ENCODE measurements at regions not wholly inside any gene's neighbourhood (a gene's known extent, or its start where the extent isn't known, plus 50 kb on each side); places are given as distances from the start of the nearest gene placed in this dataset.

DNA sequence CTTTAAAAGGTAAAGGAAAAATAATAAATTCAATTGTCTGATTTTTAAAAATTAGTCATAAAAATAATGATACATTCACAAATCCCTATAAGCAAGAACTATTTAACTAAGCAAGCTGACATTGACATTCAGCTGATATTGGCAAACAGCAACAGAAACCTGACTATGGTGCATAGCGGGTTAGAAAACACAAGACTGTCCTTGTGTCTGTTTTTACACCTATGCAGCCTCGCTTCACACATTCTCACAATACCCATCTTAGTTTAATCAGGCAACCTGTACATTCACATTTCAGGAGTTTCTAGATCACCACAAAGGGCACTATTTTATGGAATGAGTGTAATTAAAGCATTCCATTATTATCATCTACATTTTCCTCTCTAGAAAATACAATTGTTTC is 737.1 kb downstream of the KCNA4 start:
- Histone ChIP-seq H3K4me3 (no peak overlapping the region), H3K4me1 (0 out of 2 replicates have a peak, but pooled peaks cover 2% of the 10 kb centered on the region), H3K27me3 (peaks cover 2% of the 10 kb centered on the region; the same call in 1 of the 2 replicates), H3K27ac (no peak overlapping the region), H3K36me3 (no peaks in the 10 kb centered on the region), H3K9me3 (replicated peaks) (no peaks in the 10 kb centered on the region)
- DNase-seq: no peak

DNA sequence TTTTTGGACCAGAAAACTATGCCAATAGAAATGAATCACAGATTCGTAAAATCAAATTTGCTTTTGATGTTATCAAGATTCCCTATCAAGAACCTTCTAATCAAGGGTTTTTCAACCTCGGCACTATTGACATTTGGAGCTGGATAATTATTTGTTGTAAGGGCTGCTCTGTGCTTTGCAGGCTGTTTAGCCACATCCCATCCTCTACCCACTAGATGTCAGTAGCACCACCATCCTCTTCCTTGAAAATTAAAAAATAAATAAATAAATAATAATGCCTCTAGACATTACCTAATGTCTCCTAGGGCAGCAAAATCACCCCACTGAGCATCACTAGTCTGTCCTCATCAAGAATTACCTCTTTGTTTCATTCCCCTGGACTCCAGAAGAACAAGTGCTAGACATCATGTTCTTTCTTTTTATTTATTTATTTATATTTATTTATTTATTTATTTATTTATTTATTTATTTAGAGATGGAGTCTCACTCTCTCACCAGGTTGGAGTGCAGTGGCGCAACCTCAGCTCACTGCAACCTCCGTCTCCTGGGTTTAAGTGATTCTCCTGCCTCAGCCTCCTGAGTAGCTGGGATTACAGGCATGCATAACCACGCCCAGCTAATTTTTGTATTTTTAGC is 744.7 kb downstream of the KCNA4 start:
- Histone ChIP-seq H3K27me3 (no peaks in the 10 kb centered on the region), H3K4me1 (peaks cover 3% of the 10 kb centered on the region; the same call in 1 of the 2 replicates), H3K36me3 (no peaks in the 10 kb centered on the region), H3K9me3 (replicated peaks) (no peaks in the 10 kb centered on the region), H3K27ac (no peak overlapping the region), H3K4me3 (no peak overlapping the region)
- DNase-seq: no peak

DNA sequence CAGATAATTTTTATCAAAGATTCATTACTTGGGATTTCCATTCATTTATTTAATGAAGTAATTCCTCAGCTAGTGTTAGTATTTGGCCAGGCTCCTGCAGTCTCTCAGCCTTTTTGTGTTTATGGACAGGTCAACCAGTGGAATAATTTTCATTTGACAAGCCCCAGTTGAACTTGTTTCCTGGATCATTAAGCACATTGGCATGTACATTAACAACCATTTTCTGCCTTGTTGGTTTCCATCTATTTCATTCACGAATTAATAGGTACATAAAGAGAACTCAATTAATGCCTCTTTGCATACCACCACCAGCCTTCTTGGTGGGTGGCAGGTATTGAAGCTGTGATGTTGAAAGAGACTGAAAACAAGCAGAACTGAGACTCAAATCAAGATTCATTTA is 745.2 kb downstream of the KCNA4 start:
- DNase-seq: no peak

DNA sequence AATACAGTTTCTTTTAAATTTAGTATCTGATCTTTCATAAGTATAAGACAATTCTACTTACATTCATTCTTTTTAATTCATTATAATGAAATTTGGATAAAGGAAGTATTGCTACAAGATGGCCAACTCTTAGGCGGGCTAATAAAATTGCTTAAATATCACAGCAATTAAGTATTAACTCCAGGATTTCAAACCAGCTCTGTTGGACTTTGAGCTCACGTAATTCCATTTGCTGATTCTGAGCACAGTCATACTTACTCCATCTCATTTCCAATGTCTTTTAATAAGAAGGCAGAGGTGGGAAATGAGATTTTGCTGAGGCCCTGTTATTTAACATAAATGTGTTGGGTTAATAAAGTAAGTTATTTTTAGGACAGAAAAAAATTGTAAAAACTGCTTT is 748.1 kb downstream of the KCNA4 start:
- Histone ChIP-seq H3K36me3 (no peaks in the 10 kb centered on the region), H3K27me3 (no peaks in the 10 kb centered on the region), H3K9me3 (replicated peaks) (no peaks in the 10 kb centered on the region), H3K4me3 (peak overlapping the region; percentile 41), H3K27ac (no peak overlapping the region), H3K4me1 (peaks cover 3% of the 10 kb centered on the region; the same call in 1 of the 2 replicates)
- DNase-seq: no peak

More for the DNA sequence above, 745.2 kb downstream of the KCNA4 start:
- Histone ChIP-seq H3K36me3 (no peaks in the 10 kb centered on the region), H3K27ac (no peak overlapping the region), H3K4me1 (peaks cover 3% of the 10 kb centered on the region; the same call in 1 of the 2 replicates), H3K27me3 (no peaks in the 10 kb centered on the region), H3K4me3 (no peak overlapping the region), H3K9me3 (replicated peaks) (no peaks in the 10 kb centered on the region)

DNA sequence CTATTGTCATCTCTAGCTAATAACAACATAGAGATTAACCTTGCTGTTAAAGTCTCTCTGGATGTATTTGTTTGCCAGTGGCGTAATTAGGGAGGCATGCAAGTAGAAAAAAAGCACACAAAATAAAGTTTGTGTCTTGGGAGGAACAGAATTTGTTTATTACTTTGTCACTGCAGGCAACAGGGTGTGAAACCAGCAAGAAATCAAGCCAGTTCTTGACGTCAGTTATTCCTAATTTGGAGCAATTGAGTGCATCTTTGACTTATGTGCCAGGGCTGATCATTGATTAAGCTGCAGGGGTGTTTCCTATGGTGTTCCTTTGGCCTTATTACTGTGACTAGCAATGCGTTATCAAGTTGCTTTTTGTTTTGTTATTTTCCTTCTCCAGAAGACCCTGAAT is 751.0 kb downstream of the KCNA4 start:
- DNase-seq: no peak
- Histone ChIP-seq H3K36me3 (no peaks in the 10 kb centered on the region), H3K27me3 (no peaks in the 10 kb centered on the region), H3K4me3 (no peak overlapping the region), H3K9me3 (replicated peaks) (no peaks in the 10 kb centered on the region), H3K4me1 (peaks cover 3% of the 10 kb centered on the region; the same call in 1 of the 2 replicates), H3K27ac (no peak overlapping the region)

DNA sequence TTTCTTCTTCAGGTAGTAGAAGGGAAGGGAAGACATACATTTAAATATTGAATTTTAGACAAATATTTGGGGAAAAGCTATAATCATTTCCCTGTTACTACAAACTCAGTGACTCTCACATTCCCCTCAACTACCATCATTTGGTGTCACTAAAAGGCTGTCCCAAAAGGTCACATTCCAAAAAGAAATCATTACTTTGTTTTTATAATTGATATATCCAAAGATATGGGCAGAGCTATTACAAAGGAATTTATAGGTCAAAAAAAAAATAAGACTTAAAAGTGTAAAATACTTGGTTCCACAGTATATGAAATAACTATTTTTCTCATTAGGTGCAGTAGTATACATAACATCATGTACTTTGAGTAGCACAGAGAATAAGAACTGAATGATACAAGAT is 751.4 kb downstream of the KCNA4 start:
- peaks cover 4% of the 10 kb centered on the region for H3K4me1 ChIP-seq
- H3K4me3 ChIP-seq: no peak overlapping the region
- H3K27ac ChIP-seq: no peak overlapping the region
- H3K9me3 ChIP-seq (replicated peaks): no peaks in the 10 kb centered on the region
- no peaks in the 10 kb centered on the region for H3K27me3 ChIP-seq
- H3K36me3 ChIP-seq: no peaks in the 10 kb centered on the region
- no peak for DNase-seq

DNA sequence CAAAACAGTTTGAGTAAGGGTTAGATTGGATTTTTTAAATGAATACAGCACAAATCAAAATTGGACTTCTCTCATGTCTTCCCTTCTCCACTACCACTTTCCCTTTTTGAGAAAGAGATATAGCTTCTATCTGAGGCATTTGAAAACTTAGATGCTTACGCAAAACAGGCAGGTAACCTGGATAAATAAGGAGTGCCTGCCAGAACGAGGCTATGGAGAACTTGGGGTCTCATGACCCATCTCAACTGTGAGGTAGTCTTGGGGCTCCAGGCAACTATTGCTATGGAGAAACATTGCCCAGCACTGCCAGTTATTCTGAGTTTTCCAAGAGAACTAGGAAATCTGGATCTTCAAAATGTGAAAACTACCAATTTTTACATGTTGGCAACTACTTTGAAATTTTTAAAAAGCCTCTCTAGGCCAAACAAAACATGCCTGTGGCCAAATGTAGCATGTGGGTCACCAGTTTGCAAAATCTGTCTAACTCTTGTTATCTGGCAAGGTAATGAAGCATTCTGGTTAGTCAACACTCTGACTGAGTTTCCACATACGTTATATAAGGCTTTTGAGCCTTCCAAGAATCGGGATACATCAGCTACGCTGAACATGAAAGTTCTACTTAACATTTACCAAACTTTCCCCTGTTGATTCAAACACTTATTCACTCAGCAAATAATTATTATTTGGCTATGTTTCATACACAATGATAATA is 752.7 kb downstream of the KCNA4 start:
- H3K27me3 ChIP-seq: no peaks in the 10 kb centered on the region
- peaks cover 5% of the 10 kb centered on the region for H3K4me1 ChIP-seq
- H3K36me3 ChIP-seq: no peaks in the 10 kb centered on the region
- DNase-seq: no peak
- H3K9me3 ChIP-seq (replicated peaks): no peaks in the 10 kb centered on the region
- H3K4me3 ChIP-seq: no peak overlapping the region
- H3K27ac ChIP-seq: no peak overlapping the region

DNA sequence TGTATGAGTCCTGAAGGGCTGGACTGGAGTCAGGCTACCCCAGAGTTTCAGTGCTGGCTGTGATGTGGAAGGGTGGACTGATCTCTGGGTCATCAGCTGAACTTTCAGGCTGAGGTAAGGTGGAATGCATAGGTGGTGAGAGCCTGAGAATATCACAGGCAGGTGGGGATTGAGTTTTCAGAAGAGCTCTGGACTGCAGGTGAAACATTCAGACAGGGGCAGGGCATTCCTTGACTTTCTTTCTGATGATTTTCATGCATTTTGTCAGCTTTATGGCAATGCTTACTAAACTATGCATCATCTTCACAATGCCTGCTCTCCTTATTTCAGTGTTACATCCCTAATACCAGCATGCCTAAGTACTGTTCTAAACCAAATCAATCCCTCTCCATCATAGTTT is 755.0 kb downstream of the KCNA4 start:
- DNase-seq: no peak
- H3K36me3 ChIP-seq: no peaks in the 10 kb centered on the region
- H3K27me3 ChIP-seq: no peaks in the 10 kb centered on the region
- H3K4me3 ChIP-seq: no peak overlapping the region
- H3K9me3 ChIP-seq (replicated peaks): no peaks in the 10 kb centered on the region
- H3K27ac ChIP-seq: no peak overlapping the region
- peaks cover 3% of the 10 kb centered on the region; the same call in 1 of the 2 replicates for H3K4me1 ChIP-seq

DNA sequence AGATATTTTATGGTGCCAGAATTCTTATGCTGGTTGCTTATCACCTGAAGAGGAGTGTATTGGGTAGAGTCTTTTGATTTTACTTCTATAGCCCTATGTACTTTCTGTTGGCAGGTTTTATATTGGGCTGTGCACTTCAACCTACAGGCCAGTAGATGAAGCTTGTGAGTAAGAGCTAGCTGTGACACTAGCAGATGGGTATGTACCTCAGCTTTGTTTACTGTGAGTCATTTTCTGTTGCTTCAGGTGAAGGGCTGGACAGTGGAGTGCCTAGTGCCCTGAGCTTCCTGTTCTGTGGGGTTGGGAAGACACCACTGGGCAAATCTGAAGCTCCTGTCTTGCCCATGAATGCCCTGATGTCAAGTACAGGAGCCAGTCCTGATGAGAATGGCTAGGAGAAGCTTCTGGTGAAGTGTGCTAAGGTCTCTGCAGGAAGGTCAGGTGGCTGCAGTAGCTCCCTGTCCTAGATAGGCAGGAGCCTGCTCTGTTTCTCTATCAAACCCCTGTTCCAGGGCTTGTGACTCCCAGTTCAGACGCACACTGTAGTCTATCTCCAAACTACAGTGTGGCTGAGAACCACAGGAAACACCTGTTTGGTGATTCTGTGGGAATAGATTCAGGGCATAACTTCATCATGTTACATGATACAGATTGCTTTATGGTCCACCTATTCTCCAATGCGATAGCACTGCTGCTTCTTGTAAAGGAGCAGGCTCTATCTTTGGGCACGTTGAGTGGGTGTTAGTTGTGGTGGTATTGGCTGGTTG is 755.7 kb downstream of the KCNA4 start:
- Histone ChIP-seq H3K27me3 (no peaks in the 10 kb centered on the region), H3K27ac (no peak overlapping the region), H3K4me1 (peaks cover 3% of the 10 kb centered on the region; the same call in 1 of the 2 replicates), H3K4me3 (no peak overlapping the region), H3K9me3 (replicated peaks) (no peaks in the 10 kb centered on the region), H3K36me3 (no peaks in the 10 kb centered on the region)
- DNase-seq: no peak

DNA sequence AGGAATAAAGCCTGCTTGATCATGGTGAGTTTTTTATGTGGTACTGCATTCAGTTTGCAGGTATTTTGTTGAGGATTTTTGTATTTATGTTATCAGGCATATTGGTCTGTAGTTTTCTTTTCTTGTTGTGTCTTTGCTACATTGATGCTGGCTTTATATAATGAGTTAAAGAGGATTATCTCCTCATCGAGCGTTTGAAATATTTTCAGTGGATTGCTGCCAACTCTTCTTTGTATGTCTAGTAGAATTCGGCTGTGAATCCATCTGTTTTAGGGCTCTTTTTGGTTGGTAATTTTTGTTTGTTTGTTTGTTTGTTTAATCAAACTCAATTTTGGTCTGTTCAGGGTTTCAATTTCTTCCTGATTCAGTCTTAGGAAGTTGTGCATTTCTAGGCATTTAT is 758.4 kb downstream of the KCNA4 start:
- H3K27me3 ChIP-seq: no peaks in the 10 kb centered on the region
- no peak overlapping the region for H3K4me3 ChIP-seq
- no peaks in the 10 kb centered on the region for H3K36me3 ChIP-seq
- H3K9me3 ChIP-seq (replicated peaks): no peaks in the 10 kb centered on the region
- peaks cover 3% of the 10 kb centered on the region; the same call in 1 of the 2 replicates for H3K4me1 ChIP-seq
- H3K27ac ChIP-seq: no peak overlapping the region
- no peak for DNase-seq

DNA sequence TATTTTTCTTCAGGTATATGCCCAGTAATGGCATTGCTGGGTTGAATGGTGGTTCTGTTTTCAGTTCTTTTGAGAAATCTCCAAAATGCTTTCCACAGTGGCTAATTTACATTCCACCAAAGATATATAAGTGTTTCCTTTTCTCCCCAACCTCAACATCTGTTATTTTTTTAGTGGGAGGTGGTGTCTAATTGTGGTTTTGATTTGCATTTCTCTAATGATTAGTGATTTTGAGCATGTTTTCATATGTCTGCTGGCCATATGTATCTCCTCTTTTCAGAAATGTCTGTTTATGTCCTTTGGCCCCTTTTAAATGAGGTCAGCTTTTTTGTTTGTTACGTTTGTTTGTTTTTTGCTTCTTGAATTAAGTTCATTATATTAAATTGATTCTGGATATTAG is 760.2 kb downstream of the KCNA4 start:
- DNase-seq: no peak
- H3K36me3 ChIP-seq: no peaks in the 10 kb centered on the region
- H3K4me3 ChIP-seq: no peak overlapping the region
- H3K27me3 ChIP-seq: no peaks in the 10 kb centered on the region
- 0 out of 2 replicates have a peak, but pooled peaks cover under 1% of the 10 kb centered on the region for H3K9me3 ChIP-seq (replicated peaks)
- H3K27ac ChIP-seq: no peak overlapping the region
- peaks cover 3% of the 10 kb centered on the region; the same call in 1 of the 2 replicates for H3K4me1 ChIP-seq

DNA sequence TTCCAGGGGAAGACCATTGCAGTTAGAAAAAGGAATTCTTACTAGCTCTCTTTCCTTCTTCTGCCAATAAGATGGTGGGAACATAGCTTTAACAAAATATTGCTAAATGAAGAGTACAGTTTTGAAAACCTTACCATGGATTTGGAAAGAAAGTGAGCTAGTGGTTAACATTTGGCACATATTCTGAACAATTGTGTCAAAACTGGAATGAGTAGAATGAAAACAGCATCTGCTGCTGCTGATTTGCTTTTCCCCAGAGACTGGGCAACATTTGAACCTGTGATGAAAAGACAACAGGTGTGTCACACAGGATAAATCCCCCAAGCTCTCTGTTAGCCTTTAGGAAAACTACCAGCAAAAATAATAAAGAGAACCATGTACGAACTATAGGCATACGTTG is 761.4 kb downstream of the KCNA4 start:
- DNase-seq: peak in 1 of 2 experiments; percentile 25

DNA sequence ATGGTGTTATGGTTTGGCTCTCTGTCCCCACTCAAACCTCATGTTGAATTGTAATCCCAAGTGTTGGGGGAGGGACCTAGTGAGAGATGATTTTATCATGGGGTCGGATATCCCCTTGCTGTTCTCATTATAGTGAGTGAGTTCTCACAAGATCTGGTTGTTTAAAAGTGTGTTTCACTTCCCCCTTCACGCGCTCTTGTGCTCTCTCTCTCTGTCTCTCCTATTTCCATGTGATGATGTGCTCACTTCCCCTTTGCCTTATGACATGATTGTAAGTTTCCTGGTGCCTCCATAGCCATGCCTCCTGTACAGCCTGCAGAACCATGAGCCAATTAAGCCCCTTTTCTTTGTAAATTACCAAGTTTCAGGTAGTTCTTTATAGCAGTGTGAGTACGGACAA is 765.1 kb downstream of the KCNA4 start:
- H3K27ac ChIP-seq: no peak overlapping the region
- no peak overlapping the region for H3K4me3 ChIP-seq
- H3K4me1 ChIP-seq: no peaks in the 10 kb centered on the region
- 0 out of 2 replicates have a peak, but pooled peaks cover 3% of the 10 kb centered on the region for H3K9me3 ChIP-seq (replicated peaks)
- no peaks in the 10 kb centered on the region for H3K36me3 ChIP-seq
- H3K27me3 ChIP-seq: no peaks in the 10 kb centered on the region
- no peak for DNase-seq

More for the DNA sequence above, 761.4 kb downstream of the KCNA4 start:
- H3K27me3 ChIP-seq: no peaks in the 10 kb centered on the region
- H3K36me3 ChIP-seq: no peaks in the 10 kb centered on the region
- 0 out of 2 replicates have a peak, but pooled peaks cover 3% of the 10 kb centered on the region for H3K9me3 ChIP-seq (replicated peaks)
- peaks cover 1% of the 10 kb centered on the region; the same call in 1 of the 2 replicates for H3K4me1 ChIP-seq
- H3K27ac ChIP-seq: no peak overlapping the region
- H3K4me3 ChIP-seq: no peak overlapping the region

DNA sequence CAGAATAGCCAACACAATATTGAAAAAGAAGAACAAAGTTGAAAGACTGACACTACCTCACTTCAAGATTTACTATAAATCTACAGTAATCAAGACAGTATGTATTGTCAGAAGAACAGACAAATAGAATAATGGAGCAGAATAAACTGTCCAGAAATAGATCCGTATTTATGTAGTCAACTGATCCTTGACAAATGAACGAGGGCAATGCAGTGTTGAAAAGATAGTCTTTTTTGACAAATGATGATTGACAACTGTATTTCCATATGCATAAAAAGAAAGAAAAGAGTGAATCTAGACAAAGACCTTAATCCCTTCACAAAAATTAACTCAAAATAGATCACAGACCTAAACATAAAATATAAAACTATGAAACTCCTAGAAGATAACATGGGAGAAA is 767.1 kb downstream of the KCNA4 start:
- Histone ChIP-seq H3K4me3 (no peak overlapping the region), H3K27ac (no peak overlapping the region), H3K36me3 (no peaks in the 10 kb centered on the region), H3K27me3 (no peaks in the 10 kb centered on the region), H3K4me1 (no peaks in the 10 kb centered on the region), H3K9me3 (replicated peaks) (0 out of 2 replicates have a peak, but pooled peaks cover 3% of the 10 kb centered on the region)
- DNase-seq: no peak

DNA sequence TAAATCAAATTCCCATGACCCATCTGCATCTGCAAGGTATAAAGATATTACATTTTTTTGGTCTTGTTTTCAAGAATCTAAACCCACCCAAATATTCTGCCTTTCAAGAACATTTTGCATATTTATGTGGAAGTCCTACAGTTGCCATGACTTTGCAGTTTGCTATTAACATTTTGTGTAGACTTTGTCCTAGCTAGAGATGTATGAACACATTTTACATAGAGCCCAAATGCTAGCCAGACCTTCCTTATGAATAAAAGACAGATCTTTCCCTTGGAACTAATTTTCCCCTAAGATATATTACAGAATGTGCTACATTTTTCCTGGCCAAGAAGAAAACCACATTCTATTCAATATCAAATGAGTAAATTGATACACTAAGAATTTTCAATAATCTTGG is 772.5 kb downstream of the KCNA4 start:
- Histone ChIP-seq H3K36me3 (no peaks in the 10 kb centered on the region), H3K4me3 (no peak overlapping the region), H3K4me1 (no peaks in the 10 kb centered on the region), H3K27me3 (no peaks in the 10 kb centered on the region; the same call in 1 of the 2 replicates), H3K9me3 (replicated peaks) (no peaks in the 10 kb centered on the region), H3K27ac (no peak overlapping the region)
- no peak for DNase-seq
